ENCODE measurements at regions not wholly inside any gene's neighbourhood (a gene's known extent, or its start where the extent isn't known, plus 50 kb on each side); places are given as distances from the start of the nearest gene placed in this dataset.

- TF ChIP-seq CTCF (IDR thresholded peaks at IDR 0.05) (no peak), POLR2A (IDR thresholded peaks at IDR 0.05) (no peak)
Observed at GRCh38 chr9:64015136-64015535, 1269.9 kb downstream of the FOXD4L5 start.
